ENCODE measurements at regions not wholly inside any gene's neighbourhood (a gene's known extent, or its start where the extent isn't known, plus 50 kb on each side); places are given as distances from the start of the nearest gene placed in this dataset.

- Histone ChIP-seq H3K9me3 (replicated peaks; ENCODE audit: control insufficient read depth, insufficient read depth, low read length) (no peaks in the 10 kb centered on the region), H4K20me1 (replicated peaks; ENCODE audit: control insufficient read depth, extremely low read depth, insufficient read depth, low read length) (no peaks in the 10 kb centered on the region), H3K27ac (ENCODE audit: insufficient read depth, low read depth, low read length) (no peak overlapping the region), H3K27me3 (ENCODE audit: control insufficient read depth in 2 of 2, insufficient read depth in 2 of 2, low read length in 2 of 2) (no peaks in the 10 kb centered on the region), H3K4me3 (replicated peaks in 1 of 3; ENCODE audit: insufficient read depth in 1 of 3, low read depth in 1 of 3, low read length in 3 of 3) (no peak overlapping the region), H3K79me2 (ENCODE audit: control insufficient read depth, insufficient read depth, low read length) (peaks cover 67% of the 10 kb centered on the region), H3K36me3 (ENCODE audit: control insufficient read depth in 2 of 2, extremely low read depth in 1 of 2, insufficient read depth in 2 of 2, low read length in 2 of 2) (peaks cover 8 to 22% of the 10 kb centered on the region in 2 experiments), H3K4me2 (ENCODE audit: insufficient read depth, low read length) (no peak overlapping the region), H3K9ac (replicated peaks; ENCODE audit: extremely low read depth, insufficient read depth, low read length) (no peak overlapping the region), H2AFZ (ENCODE audit: low read depth, low read length) (no peak overlapping the region), H3K4me1 (ENCODE audit: control insufficient read depth, extremely low read depth, insufficient read depth, low read length) (peaks cover 20% of the 10 kb centered on the region), H3K9me1 (replicated peaks; ENCODE audit: control insufficient read depth, extremely low read depth, insufficient read depth, low read length) (no peaks in the 10 kb centered on the region)
- no peak for DNase-seq (ENCODE audit: low read depth, low spot score)
- TF ChIP-seq EZH2 (IDR thresholded peaks at IDR 0.05; ENCODE audit: borderline replicate concordance, low read depth, low read length, severe bottlenecking) (no peak), POLR2A (IDR thresholded peaks at IDR 0.05; ENCODE audit: low read depth, low read length) (no peak), CTCF (IDR thresholded peaks at IDR 0.05; ENCODE audit: extremely low read depth in 1 of 2, insufficient read depth in 1 of 2, low read depth in 1 of 2, low read length in 2 of 2) (no peak), JUN (IDR thresholded peaks at IDR 0.05; ENCODE audit: borderline replicate concordance, insufficient read depth, insufficient read length, low read depth) (no peak), MYC (IDR thresholded peaks at IDR 0.05; ENCODE audit: low read depth, low read length) (no peak)
- CTCF ChIA-PET: no interaction called here
- POLR2A ChIA-PET: no interaction called here
- dilution Hi-C loops (cut with MboI; ENCODE audit: extremely low pct_ligation_motif_present, low sequenced_read_pairs) (no loop called here), intact Hi-C loops (cut with micrococcal nuclease) (no loop called here)
- no TSS peak for BruUV-seq (replicated peaks)
- no peak for FAIRE-seq
These were observed 50.4 kb downstream of the ZBTB38 start for GRCh38 chr3:141418751-141419150.

GRCh38 chr3:141419946-141420345 is 51.6 kb downstream of the ZBTB38 start:
- ChIA-PET CTCF (interaction anchor here (0.6 to 1.6 kb wide), 8 partner anchors 9 to 108 kb away, joined by 3 to 6 read pairs (median 3); no protein-coding TSS in a partner anchor), POLR2A (interaction anchor here (1.7 kb wide), 1 partner anchor 15 kb away, joined by 6 read pairs; no protein-coding TSS in a partner anchor)
- dilution Hi-C loops (cut with MboI; ENCODE audit: extremely low pct_ligation_motif_present, low sequenced_read_pairs) (no loop called here), intact Hi-C loops (cut with micrococcal nuclease) (no loop called here)
- DNase-seq (ENCODE audit: low read depth, low spot score): no peak
- Histone ChIP-seq H3K27ac (ENCODE audit: insufficient read depth, low read depth, low read length) (peak overlapping the region; percentile 8), H3K9me3 (replicated peaks; ENCODE audit: control insufficient read depth, insufficient read depth, low read length) (no peaks in the 10 kb centered on the region), H3K4me1 (ENCODE audit: control insufficient read depth, extremely low read depth, insufficient read depth, low read length) (peaks cover 11% of the 10 kb centered on the region), H3K36me3 (ENCODE audit: control insufficient read depth in 2 of 2, extremely low read depth in 1 of 2, insufficient read depth in 2 of 2, low read length in 2 of 2) (peaks cover 3 to 16% of the 10 kb centered on the region in 2 experiments), H3K9me1 (replicated peaks; ENCODE audit: control insufficient read depth, extremely low read depth, insufficient read depth, low read length) (no peaks in the 10 kb centered on the region), H3K79me2 (ENCODE audit: control insufficient read depth, insufficient read depth, low read length) (peaks cover 65% of the 10 kb centered on the region), H4K20me1 (replicated peaks; ENCODE audit: control insufficient read depth, extremely low read depth, insufficient read depth, low read length) (no peaks in the 10 kb centered on the region), H3K4me2 (ENCODE audit: insufficient read depth, low read length) (no peak overlapping the region), H3K27me3 (ENCODE audit: control insufficient read depth in 2 of 2, insufficient read depth in 2 of 2, low read length in 2 of 2) (no peaks in the 10 kb centered on the region), H3K4me3 (replicated peaks in 1 of 3; ENCODE audit: insufficient read depth in 1 of 3, low read depth in 1 of 3, low read length in 3 of 3) (no peak overlapping the region), H2AFZ (ENCODE audit: low read depth, low read length) (no peak overlapping the region), H3K9ac (replicated peaks; ENCODE audit: extremely low read depth, insufficient read depth, low read length) (no peak overlapping the region)
- no TSS peak for BruUV-seq (replicated peaks)
- TF ChIP-seq EZH2 (IDR thresholded peaks at IDR 0.05; ENCODE audit: borderline replicate concordance, low read depth, low read length, severe bottlenecking) (no peak), MYC (IDR thresholded peaks at IDR 0.05; ENCODE audit: low read depth, low read length) (no peak), POLR2A (IDR thresholded peaks at IDR 0.05; ENCODE audit: low read depth, low read length) (no peak), CTCF (IDR thresholded peaks at IDR 0.05; ENCODE audit: extremely low read depth in 1 of 2, insufficient read depth in 1 of 2, low read depth in 1 of 2, low read length in 2 of 2) (no peak), JUN (IDR thresholded peaks at IDR 0.05; ENCODE audit: borderline replicate concordance, insufficient read depth, insufficient read length, low read depth) (no peak), FOS (IDR thresholded peaks at IDR 0.05; ENCODE audit: borderline replicate concordance, insufficient read depth, low read length) (no peak), GATA2 (IDR thresholded peaks at IDR 0.05; ENCODE audit: insufficient read depth, insufficient read length, low read depth, low read length) (no peak), MAX (IDR thresholded peaks at IDR 0.05; ENCODE audit: insufficient read depth, insufficient read length) (no peak), POLR2AphosphoS5 (IDR thresholded peaks at IDR 0.05; ENCODE audit: insufficient read depth, low read depth, low read length) (no peak)
- peak; percentile 66 for FAIRE-seq

Measured in endothelial cell of umbilical vein (primary cell).